RCC 7860 (cell line): ENCODE measurements at regions not wholly inside any gene's neighbourhood (a gene's known extent, or its start where the extent isn't known, plus 50 kb on each side); places are given as distances from the start of the nearest gene placed in this dataset.
"Not testable (repeated sequence)": the region's sequence is repeated elsewhere in the genome, so short reads cannot be mapped to it uniquely, and the experiment has no call there.

Experiments
- DNase-seq: peaks from one replicate; pipeline ENCODE4 v3.0.0-alpha.2; 2015; ENCODE audit warnings: low spot score
- FAIRE-seq: peaks from 2 replicates; lab custom pipeline; 2012; peaks lifted over from hg19 to GRCh38; lab: Jason Lieb, UNC

DNA sequence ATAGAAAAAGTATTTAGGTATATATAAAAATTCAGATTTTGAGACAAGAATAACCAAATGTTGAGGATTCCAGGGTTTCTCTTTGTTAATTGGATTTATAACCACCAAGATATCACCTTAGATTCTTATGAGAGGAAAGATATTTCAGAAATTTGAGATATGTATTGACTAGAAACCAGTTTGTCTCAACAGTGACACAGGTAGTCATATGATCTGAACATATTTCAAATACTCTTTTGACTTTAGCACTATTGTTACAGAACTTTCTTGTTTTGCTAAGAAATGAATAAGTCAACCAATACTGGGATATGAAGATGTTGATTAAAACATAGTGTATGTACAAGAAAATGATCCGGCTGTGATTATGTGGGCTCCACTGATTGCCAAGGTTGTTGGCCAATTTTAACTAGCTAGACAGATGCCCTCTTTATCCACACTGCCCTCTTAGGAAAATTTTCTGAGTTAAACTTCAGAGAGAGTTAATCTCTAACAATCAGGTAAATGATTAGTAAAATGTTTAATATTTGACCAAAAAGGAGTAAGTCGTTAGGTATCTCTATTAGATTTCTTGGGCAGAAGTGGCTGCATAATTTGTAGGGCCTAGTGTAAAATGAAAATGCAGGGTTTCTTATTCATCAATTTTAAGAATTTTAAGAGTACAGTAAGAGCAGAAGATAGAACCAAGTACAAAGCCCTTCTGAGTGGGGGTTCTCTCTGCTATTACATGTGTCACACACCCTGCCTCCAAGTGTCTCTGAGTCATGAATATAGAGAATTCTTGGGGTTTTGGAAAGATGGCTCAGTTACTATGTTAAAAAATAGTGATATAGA is 376.0 kb downstream of the TFEC start:
- DNase-seq = peak; percentile 73
- FAIRE-seq = peak; percentile 97

DNA sequence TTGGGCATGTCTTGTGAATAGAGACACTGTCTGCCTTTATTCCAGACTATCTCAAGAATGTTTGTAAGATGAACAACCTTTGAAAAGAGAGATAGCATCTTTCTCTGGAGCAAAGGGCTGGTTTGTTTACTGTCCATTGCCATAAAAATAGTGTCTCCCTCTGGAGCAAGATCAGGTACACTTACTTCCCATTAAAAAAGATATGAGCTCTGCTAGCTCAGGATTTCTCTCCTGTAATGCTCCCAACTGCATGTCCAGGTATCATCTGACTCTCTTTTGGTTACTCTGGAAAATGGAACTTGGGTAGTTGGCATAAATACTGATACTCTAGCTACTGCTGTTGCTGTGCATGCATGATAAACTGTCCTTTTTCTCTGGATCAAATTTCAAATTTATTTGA is 381.1 kb downstream of the TFEC start:
- no peak for DNase-seq
- no peak for FAIRE-seq

DNA sequence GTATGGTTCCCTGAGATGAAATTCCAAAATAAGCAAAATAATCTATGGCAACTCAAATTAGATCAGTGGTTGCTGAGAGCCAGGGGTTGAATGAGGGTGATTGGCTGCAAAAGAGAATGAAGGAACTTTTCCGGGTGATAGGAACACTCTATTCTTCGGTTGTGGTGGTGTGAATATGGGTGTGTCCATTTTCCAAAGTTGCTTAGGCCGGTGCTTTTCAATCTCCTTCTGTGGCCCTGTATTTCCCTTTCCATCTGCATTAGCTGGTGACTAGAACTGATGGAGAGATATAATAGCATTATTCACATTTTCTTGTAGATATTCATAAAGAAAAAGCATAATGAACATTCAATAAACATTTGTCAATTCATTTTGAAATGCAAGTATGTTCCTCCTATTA is 382.9 kb downstream of the TFEC start:
- FAIRE-seq (no peak), DNase-seq (no peak)

GRCh38 chr7:115642194-115642593 is 388.4 kb downstream of the TFEC start:
- no peak for DNase-seq
- FAIRE-seq = peak; percentile 42

DNA sequence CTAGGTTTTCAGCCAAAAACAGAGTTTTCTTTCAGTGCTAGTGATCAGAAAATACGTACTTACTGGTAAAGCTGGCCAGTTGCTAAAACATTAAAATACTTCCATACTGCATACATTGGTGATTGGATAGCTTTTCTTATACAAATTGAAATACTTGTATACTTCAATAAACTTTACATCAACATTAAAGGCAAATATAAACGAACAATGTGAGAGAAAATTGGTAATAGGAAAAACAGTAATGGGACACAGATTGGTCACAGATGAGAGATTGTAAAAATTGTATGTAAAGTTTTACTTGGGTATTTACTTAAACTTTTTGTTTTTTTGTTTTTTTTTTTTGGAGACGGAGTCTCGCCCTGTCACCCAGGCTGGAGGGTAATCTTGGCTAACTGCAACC is 391.7 kb downstream of the TFEC start:
- no peak for FAIRE-seq
- no peak for DNase-seq

GRCh38 chr7:115637128-115637527 is 393.4 kb downstream of the TFEC start:
- FAIRE-seq (no peak), DNase-seq (no peak)

- no peak for FAIRE-seq
These were observed 394.7 kb downstream of the TFEC start for GRCh38 chr7:115635876-115636275.

GRCh38 chr7:115635376-115635775 is 395.2 kb downstream of the TFEC start:
- DNase-seq (no peak), FAIRE-seq (no peak)

More at GRCh38 chr7:115635876-115636275, 394.7 kb downstream of the TFEC start:
- DNase-seq = no peak

GRCh38 chr7:115634633-115635032 is 395.9 kb downstream of the TFEC start:
- FAIRE-seq (no peak), DNase-seq (no peak)

DNA sequence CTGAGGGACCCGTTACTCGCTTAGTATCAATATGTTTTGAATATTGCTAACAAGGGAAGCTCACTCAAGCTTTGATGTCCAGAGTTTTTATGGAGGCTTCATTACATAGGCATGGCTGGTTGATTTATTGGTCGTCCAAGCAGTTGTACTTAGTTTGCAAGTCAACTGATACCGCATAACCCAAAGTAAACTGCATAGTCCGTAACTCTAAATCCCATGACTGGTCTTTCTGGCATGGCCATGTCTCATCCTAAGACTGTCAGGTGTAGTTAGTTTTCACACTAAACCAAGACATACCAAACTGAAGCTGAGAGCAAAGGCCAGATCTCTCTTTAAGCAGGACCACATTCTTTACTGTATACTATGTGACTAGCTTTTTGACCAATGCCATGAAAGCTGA is 397.9 kb downstream of the TFEC start:
- FAIRE-seq (no peak), DNase-seq (no peak)

DNA sequence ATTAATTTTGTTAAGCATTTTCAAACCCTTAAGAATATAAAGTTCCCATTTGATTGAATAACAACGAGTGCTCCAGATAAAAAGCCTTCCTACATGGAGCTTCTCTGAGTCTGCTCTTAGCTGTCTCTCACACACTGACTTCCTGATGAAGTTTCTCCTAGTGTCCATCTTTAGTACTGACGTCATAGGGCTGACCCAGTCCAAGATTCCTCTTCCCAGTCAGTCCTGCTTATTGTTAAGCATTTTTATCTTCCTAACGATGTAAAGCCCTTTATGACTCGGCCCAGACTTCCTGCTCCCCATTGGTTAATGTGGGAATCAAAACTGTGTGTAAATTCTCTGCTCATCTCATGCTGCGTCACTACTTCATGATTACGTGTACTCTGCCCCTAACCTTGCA is 398.8 kb downstream of the TFEC start:
- FAIRE-seq (no peak), DNase-seq (no peak)

DNA sequence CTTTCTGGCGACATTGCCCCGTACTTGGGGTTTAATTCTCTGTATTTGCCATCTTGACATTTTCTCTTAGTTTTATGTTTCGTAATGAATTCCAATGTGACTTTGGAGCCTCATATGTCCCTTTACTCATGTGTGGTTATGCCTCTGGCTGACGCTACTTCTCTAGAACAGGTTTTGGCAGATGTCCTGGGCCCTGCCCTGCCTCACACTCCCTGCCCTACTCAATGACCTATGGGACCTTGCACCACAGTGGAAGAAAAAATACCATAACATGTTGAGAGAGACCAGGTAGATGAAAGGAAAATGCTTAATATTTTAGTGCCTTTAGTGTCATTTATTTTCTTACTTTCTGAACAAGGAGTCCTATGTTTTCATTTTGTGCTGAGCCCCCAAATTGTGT is 400.5 kb downstream of the TFEC start:
- FAIRE-seq (no peak), DNase-seq (no peak)

- DNase-seq (no peak), FAIRE-seq (no peak)
These were observed 411.9 kb downstream of the TFEC start for GRCh38 chr7:115618676-115619075.

DNA sequence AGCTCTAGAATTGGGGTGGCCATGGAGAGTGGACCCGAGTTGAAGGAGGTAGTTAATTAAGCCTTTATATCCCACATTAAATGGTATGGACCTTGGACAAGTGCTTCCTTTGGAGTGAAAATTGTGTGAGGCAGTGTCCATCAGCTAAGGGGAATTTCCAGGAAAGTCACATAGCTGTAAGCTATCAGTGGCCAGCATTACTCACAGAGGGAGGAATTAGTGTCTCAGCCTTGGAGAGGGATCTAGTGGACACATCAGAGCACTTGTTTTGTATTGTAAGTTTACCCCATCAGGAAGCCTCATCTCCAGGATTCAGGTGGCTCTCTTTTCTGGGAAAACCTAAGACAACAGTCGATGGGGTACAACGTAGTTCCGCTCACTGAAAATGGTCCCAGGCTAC is 416.7 kb downstream of the TFEC start:
- FAIRE-seq (no peak), DNase-seq (no peak)

- no peak for FAIRE-seq
- DNase-seq = no peak
These were observed 427.1 kb downstream of the TFEC start for GRCh38 chr7:115603416-115603815.

- FAIRE-seq (no peak), DNase-seq (no peak)
These were observed 430.4 kb downstream of the TFEC start for GRCh38 chr7:115600207-115600606.

DNA sequence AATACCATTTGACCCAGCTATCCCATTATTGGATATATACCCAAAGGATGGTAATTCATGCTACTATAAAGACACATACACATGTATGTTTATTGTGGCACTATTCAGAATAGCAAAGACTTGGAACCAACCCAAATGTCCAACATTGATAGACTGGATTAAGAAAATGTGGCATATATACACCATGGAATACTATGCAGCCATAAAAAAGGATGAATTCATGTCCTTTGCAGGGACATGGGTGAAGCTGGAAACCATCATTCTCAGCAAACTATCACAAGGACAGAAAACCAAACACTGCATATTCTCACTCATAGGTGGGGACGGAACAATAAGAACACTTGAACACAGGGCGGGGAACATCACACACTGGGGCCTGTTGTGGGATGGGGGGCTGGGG is 431.4 kb downstream of the TFEC start:
- FAIRE-seq = not testable (repeated sequence)

DNA sequence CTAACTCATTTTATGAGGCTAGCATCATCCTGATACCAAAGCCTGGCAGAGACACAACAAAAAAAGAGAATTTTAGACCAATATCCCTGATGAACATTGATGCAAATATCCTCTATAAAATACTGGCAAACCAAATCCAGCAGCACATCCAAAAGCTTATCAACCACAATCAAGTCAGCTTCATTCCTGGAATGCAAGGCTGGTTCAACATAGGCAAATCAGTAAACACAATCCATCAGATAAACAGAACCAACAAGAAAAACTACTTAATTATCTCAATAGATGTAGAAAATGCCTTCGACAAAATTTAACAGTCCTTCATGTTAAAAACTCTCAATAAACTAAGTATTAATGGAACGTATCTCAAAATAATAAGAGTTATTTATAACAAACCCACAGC is 433.3 kb downstream of the TFEC start:
- not testable (repeated sequence) for DNase-seq

More for the DNA sequence above, 431.4 kb downstream of the TFEC start:
- DNase-seq = not testable (repeated sequence)

DNA sequence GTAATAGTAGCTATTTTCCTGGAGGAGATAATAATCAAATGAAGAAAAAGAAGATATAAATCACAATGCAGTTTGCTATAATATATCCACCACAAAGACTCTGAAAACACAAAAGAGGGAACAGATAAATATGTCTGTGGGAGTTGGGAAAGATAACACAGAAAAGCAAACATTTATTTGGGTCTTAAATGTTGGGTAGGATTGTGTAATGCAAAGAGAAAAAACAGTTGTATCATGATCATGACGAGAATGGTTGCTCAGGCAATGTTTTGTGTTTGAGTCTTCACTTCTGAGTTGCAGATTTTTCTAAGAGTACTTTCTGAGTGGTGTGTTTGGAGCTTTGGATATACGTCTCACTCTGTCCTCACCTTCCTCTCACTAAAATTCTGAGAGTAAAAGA is 437.5 kb downstream of the TFEC start:
- no peak for DNase-seq
- no peak for FAIRE-seq

More for the DNA sequence above, 433.3 kb downstream of the TFEC start:
- not testable (repeated sequence) for FAIRE-seq

DNA sequence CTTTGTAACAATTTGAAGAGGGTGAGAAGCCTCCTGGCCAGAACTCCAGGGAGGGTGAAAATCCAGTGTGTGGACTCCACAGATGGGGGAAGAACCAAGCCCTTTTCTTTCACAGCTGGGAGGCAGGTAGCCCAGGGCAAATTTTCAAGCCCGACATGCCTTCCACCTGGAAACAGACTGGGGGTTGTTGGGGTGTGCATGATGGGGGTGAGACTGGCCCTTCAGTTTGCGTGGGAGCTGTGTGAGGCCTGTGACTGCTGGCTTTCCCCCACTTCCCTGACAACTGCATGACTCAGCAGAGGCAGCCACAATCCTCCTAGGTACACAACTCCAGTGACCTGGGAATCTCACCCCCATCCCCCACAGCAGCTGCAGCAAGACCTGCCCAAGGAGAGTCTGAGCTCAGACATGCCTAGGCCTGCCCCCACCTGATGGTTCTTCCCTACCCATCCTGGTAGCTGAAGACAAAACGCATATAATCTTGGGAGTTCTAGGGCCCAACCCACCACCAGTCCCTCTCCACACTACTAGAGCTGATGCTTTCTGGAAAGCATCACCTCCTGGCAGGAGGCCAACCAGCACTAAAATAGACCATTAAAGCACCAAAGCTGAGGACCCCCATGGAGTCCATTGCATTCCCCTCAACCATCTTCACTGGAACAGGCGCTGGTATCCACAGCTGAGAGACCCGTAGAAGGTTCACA is 445.4 kb downstream of the TFEC start:
- DNase-seq (peak; percentile 63), FAIRE-seq (peak; percentile 48)

DNA sequence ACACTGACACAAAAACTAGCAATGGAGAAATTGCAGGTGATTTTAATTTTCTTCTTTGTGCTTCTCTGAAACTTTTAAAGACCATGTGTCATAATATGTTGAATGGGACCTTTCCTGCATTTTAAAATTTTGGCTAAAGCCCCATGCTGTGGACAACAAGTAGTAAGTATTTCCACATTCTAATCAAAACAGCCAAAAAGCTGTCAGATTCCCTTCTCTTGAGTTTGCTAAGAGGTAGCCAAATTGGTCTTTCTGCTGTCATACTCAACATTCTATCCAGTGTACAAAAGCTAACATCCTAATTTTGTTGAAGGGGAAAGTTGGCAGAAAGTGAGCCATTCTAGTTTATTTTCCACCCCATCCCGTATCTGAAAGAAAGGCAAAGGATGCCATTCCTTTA is 447.6 kb downstream of the TFEC start:
- FAIRE-seq = no peak
- DNase-seq = no peak

- no peak for DNase-seq
- FAIRE-seq = no peak
These were observed 452.0 kb downstream of the TFEC start for GRCh38 chr7:115578576-115578975.
